ENCODE measurements at regions not wholly inside any gene's neighbourhood (a gene's known extent, or its start where the extent isn't known, plus 50 kb on each side); places are given as distances from the start of the nearest gene placed in this dataset.

- no peaks in the 10 kb centered on the region for H3K36me3 ChIP-seq (ENCODE audit: insufficient read depth, low read length)
- H3K4me2 ChIP-seq (ENCODE audit: low read length) = no peak overlapping the region
- no peak overlapping the region for H3K9ac ChIP-seq (ENCODE audit: low read length)
- Mint-ChIP-seq H3K4me3 (ENCODE audit: unreplicated experiment) (no peak overlapping the region), H3K27me3 (ENCODE audit: low read depth, unreplicated experiment) (no peaks in the 10 kb centered on the region), H3K4me1 (ENCODE audit: low read depth, unreplicated experiment) (no peaks in the 10 kb centered on the region), H3K9me3 (ENCODE audit: unreplicated experiment) (no peaks in the 10 kb centered on the region), H3K27ac (ENCODE audit: unreplicated experiment) (no peak overlapping the region), H3K36me3 (ENCODE audit: low read depth, unreplicated experiment) (no peaks in the 10 kb centered on the region)
- TF ChIP-seq EZH2 (IDR thresholded peaks at IDR 0.05; ENCODE audit: insufficient read depth, low read length) = no peak
- H3K9me3 ChIP-seq (ENCODE audit: insufficient read depth, low read depth, low read length) = no peaks in the 10 kb centered on the region
- H3K27ac ChIP-seq (ENCODE audit: low read depth, low read length) = no peak overlapping the region
- no peak overlapping the region for H2AFZ ChIP-seq (ENCODE audit: low read depth, low read length)
- H3K4me3 ChIP-seq (ENCODE audit: insufficient read depth, low read depth, low read length) = no peak overlapping the region
- H3K27me3 ChIP-seq (ENCODE audit: insufficient read depth, low read length) = no peaks in the 10 kb centered on the region
- no peaks in the 10 kb centered on the region for H3K79me2 ChIP-seq (ENCODE audit: insufficient read depth, low read length)
- no peak for FAIRE-seq
- DNase-seq (ENCODE audit: low read depth) = no peak
- no peaks in the 10 kb centered on the region for H4K20me1 ChIP-seq (ENCODE audit: insufficient read depth, low read length)
- no peaks in the 10 kb centered on the region for H3K4me1 ChIP-seq (ENCODE audit: insufficient read depth, low read length)
These were observed 95.0 kb upstream of the ACTBL2 start for GRCh38 chr5:57577432-57578175.

- Histone ChIP-seq H3K79me2 (ENCODE audit: insufficient read depth, low read length) (no peaks in the 10 kb centered on the region), H3K27me3 (ENCODE audit: insufficient read depth, low read length) (no peaks in the 10 kb centered on the region), H3K4me1 (ENCODE audit: insufficient read depth, low read length) (no peaks in the 10 kb centered on the region), H3K4me3 (ENCODE audit: insufficient read depth, low read depth, low read length) (no peak overlapping the region), H3K9ac (ENCODE audit: low read length) (no peak overlapping the region), H3K36me3 (ENCODE audit: insufficient read depth, low read length) (no peaks in the 10 kb centered on the region), H3K9me3 (ENCODE audit: insufficient read depth, low read depth, low read length) (no peaks in the 10 kb centered on the region), H3K4me2 (ENCODE audit: low read length) (no peak overlapping the region), H3K27ac (ENCODE audit: low read depth, low read length) (no peak overlapping the region), H2AFZ (ENCODE audit: low read depth, low read length) (peak overlapping the region; percentile 9), H4K20me1 (ENCODE audit: insufficient read depth, low read length) (no peaks in the 10 kb centered on the region)
- H3K27ac Mint-ChIP-seq (ENCODE audit: unreplicated experiment) = no peak overlapping the region
- no peak overlapping the region for H3K4me3 Mint-ChIP-seq (ENCODE audit: unreplicated experiment)
- FAIRE-seq (no peak), DNase-seq (ENCODE audit: low read depth) (no peak)
- H3K27me3 Mint-ChIP-seq (ENCODE audit: low read depth, unreplicated experiment) = no peaks in the 10 kb centered on the region
- H3K4me1 Mint-ChIP-seq (ENCODE audit: low read depth, unreplicated experiment) = no peaks in the 10 kb centered on the region
- TF ChIP-seq EZH2 (IDR thresholded peaks at IDR 0.05; ENCODE audit: insufficient read depth, low read length) (no peak), CTCF (IDR thresholded peaks at IDR 0.05; ENCODE audit: insufficient read depth, low read depth, low read length) (no peak)
- H3K9me3 Mint-ChIP-seq (ENCODE audit: unreplicated experiment) = no peaks in the 10 kb centered on the region
- H3K36me3 Mint-ChIP-seq (ENCODE audit: low read depth, unreplicated experiment) = no peaks in the 10 kb centered on the region
These were observed 93.7 kb upstream of the ACTBL2 start for GRCh38 chr5:57576317-57576716.

GRCh38 chr5:57575839-57576238 is 93.2 kb upstream of the ACTBL2 start:
- no peak overlapping the region for H3K9ac ChIP-seq (ENCODE audit: low read length)
- no peaks in the 10 kb centered on the region for H3K9me3 Mint-ChIP-seq (ENCODE audit: unreplicated experiment)
- H3K27ac ChIP-seq (ENCODE audit: low read depth, low read length) = no peak overlapping the region
- no peaks in the 10 kb centered on the region for H3K36me3 ChIP-seq (ENCODE audit: insufficient read depth, low read length)
- DNase-seq (ENCODE audit: low read depth) (no peak), FAIRE-seq (no peak)
- H3K4me1 Mint-ChIP-seq (ENCODE audit: low read depth, unreplicated experiment) = no peaks in the 10 kb centered on the region
- H2AFZ ChIP-seq (ENCODE audit: low read depth, low read length) = peak overlapping the region; percentile 9
- H3K27me3 ChIP-seq (ENCODE audit: insufficient read depth, low read length) = no peaks in the 10 kb centered on the region
- no peak overlapping the region for H3K27ac Mint-ChIP-seq (ENCODE audit: unreplicated experiment)
- H3K4me3 Mint-ChIP-seq (ENCODE audit: unreplicated experiment) = no peak overlapping the region
- no peak overlapping the region for H3K4me2 ChIP-seq (ENCODE audit: low read length)
- no peaks in the 10 kb centered on the region for H3K27me3 Mint-ChIP-seq (ENCODE audit: low read depth, unreplicated experiment)
- H3K4me1 ChIP-seq (ENCODE audit: insufficient read depth, low read length) = no peaks in the 10 kb centered on the region
- no peaks in the 10 kb centered on the region for H3K36me3 Mint-ChIP-seq (ENCODE audit: low read depth, unreplicated experiment)
- no peaks in the 10 kb centered on the region for H3K9me3 ChIP-seq (ENCODE audit: insufficient read depth, low read depth, low read length)
- no peak for TF ChIP-seq EZH2 (IDR thresholded peaks at IDR 0.05; ENCODE audit: insufficient read depth, low read length)
- no peak for TF ChIP-seq CTCF (IDR thresholded peaks at IDR 0.05; ENCODE audit: insufficient read depth, low read depth, low read length)
- no peak overlapping the region for H3K4me3 ChIP-seq (ENCODE audit: insufficient read depth, low read depth, low read length)
- no peaks in the 10 kb centered on the region for H3K79me2 ChIP-seq (ENCODE audit: insufficient read depth, low read length)
- H4K20me1 ChIP-seq (ENCODE audit: insufficient read depth, low read length) = no peaks in the 10 kb centered on the region
